GM20000 (cell line): ENCODE measurements at regions not wholly inside any gene's neighbourhood (a gene's known extent, or its start where the extent isn't known, plus 50 kb on each side); places are given as distances from the start of the nearest gene placed in this dataset.

Experiments
- DNase-seq: peaks from one replicate; pipeline ENCODE4 v3.0.0; 2012; ENCODE audit warnings: low spot score
- CTCF ChIP-seq: IDR thresholded peaks from 2 replicates; pipeline ENCODE4 v1.5.1; 2012; ENCODE audit warnings: mild to moderate bottlenecking, control low read depth; ENCODE audit errors: extremely low read depth, missing control alignments

- DNase-seq = no peak
- no peak for TF ChIP-seq CTCF
Measured at GRCh38 chr2:114252713-114253112, 189.7 kb upstream of the DPP10 start.

GRCh38 chr2:114254875-114255274, 187.6 kb upstream of the DPP10 start:
- no peak for TF ChIP-seq CTCF
- no peak for DNase-seq

- no peak for DNase-seq
- TF ChIP-seq CTCF = no peak
Measured at GRCh38 chr2:114259389-114259788, 183.1 kb upstream of the DPP10 start.

- no peak for TF ChIP-seq CTCF
- no peak for DNase-seq
Measured at GRCh38 chr2:114261366-114261765, 181.1 kb upstream of the DPP10 start.

GRCh38 chr2:114265261-114265660, 177.2 kb upstream of the DPP10 start:
- no peak for TF ChIP-seq CTCF
- DNase-seq = no peak

- TF ChIP-seq CTCF = no peak
Measured at GRCh38 chr2:114274957-114275356, 167.5 kb upstream of the DPP10 start.

GRCh38 chr2:114281188-114281587, 161.3 kb upstream of the DPP10 start:
- no peak for DNase-seq
- TF ChIP-seq CTCF = no peak

More at GRCh38 chr2:114274957-114275356, 167.5 kb upstream of the DPP10 start:
- DNase-seq = no peak
